ENCODE measurements at regions not wholly inside any gene's neighbourhood (a gene's known extent, or its start where the extent isn't known, plus 50 kb on each side); places are given as distances from the start of the nearest gene placed in this dataset.

GRCh38 chr3:130609166-130609979 lies 92.4 kb downstream of the COL6A6 start:
- peaks cover 0 to 20% (median 0%) of the 10 kb centered on the region in 5 donors for H3K4me1 ChIP-seq (ENCODE audit: control insufficient read depth in 5 of 5, insufficient read depth in 5 of 5, low read length in 5 of 5)
- ATAC-seq (ENCODE audit: insufficient read depth, low FRiP score) (no peak), DNase-seq (peak; percentile 67 to 89 (median 88))
- no peak overlapping the region for H3K9ac ChIP-seq (ENCODE audit: insufficient read depth in 1 of 2, low read length in 2 of 2)
- no peak overlapping the region for H3K27ac ChIP-seq (ENCODE audit: low read depth in 1 of 2, low read length in 1 of 2)
- peaks cover 0 to 13% (median 3%) of the 10 kb centered on the region in 4 donors for H3K36me3 ChIP-seq (ENCODE audit: control insufficient read depth in 4 of 4, insufficient read depth in 4 of 4, low read length in 4 of 4)
- H3K27me3 ChIP-seq (ENCODE audit: control insufficient read depth in 3 of 3, insufficient read depth in 3 of 3, low read length in 2 of 3) = no peaks in the 10 kb centered on the region
- no peak overlapping the region for H3K4me3 ChIP-seq
- TF ChIP-seq CTCF (IDR thresholded peaks at IDR 0.05; ENCODE audit: control extremely low read depth, extremely low read depth) = no peak
- WGBS, 2 donors = 36 to 64% methylated on average over 3 of the region's 3 CpGs
- H3K9me3 ChIP-seq (ENCODE audit: control insufficient read depth in 4 of 4, insufficient read depth in 3 of 4, low read length in 3 of 4) = peaks cover 0 to 7% (median 2%) of the 10 kb centered on the region in 4 donors

GRCh38 chr3:130619196-130619595 lies 102.2 kb downstream of the COL6A6 start:
- TF ChIP-seq CTCF (IDR thresholded peaks at IDR 0.05; ENCODE audit: control extremely low read depth, extremely low read depth) = no peak
- Histone ChIP-seq H3K4me3 (no peak overlapping the region), H3K27me3 (ENCODE audit: control insufficient read depth in 3 of 3, insufficient read depth in 3 of 3, low read length in 2 of 3) (no peaks in the 10 kb centered on the region), H3K27ac (ENCODE audit: low read depth in 1 of 2, low read length in 1 of 2) (no peak overlapping the region), H3K4me1 (ENCODE audit: control insufficient read depth in 5 of 5, insufficient read depth in 5 of 5, low read length in 5 of 5) (no peaks in the 10 kb centered on the region), H3K9me3 (ENCODE audit: control insufficient read depth in 4 of 4, insufficient read depth in 3 of 4, low read length in 3 of 4) (no peaks in the 10 kb centered on the region), H3K36me3 (ENCODE audit: control insufficient read depth in 4 of 4, insufficient read depth in 4 of 4, low read length in 4 of 4) (peaks cover 0 to 4% (median 0%) of the 10 kb centered on the region in 4 donors), H3K9ac (ENCODE audit: insufficient read depth in 1 of 2, low read length in 2 of 2) (no peak overlapping the region)
- DNase-seq (no peak), ATAC-seq (ENCODE audit: insufficient read depth, low FRiP score) (no peak)
- WGBS, 2 donors = 88 to 90% methylated on average over 4 of the region's 4 CpGs

GRCh38 chr3:130621824-130622223 lies 104.8 kb downstream of the COL6A6 start:
- Histone ChIP-seq H3K4me3 (no peak overlapping the region), H3K36me3 (ENCODE audit: control insufficient read depth in 4 of 4, insufficient read depth in 4 of 4, low read length in 4 of 4) (peaks cover 0 to 8% (median 0%) of the 10 kb centered on the region in 4 donors), H3K9me3 (ENCODE audit: control insufficient read depth in 4 of 4, insufficient read depth in 3 of 4, low read length in 3 of 4) (peaks cover 0 to 1% (median 0%) of the 10 kb centered on the region in 4 donors), H3K9ac (ENCODE audit: insufficient read depth in 1 of 2, low read length in 2 of 2) (no peak overlapping the region), H3K27ac (ENCODE audit: low read depth in 1 of 2, low read length in 1 of 2) (no peak overlapping the region), H3K4me1 (ENCODE audit: control insufficient read depth in 5 of 5, insufficient read depth in 5 of 5, low read length in 5 of 5) (no peaks in the 10 kb centered on the region), H3K27me3 (ENCODE audit: control insufficient read depth in 3 of 3, insufficient read depth in 3 of 3, low read length in 2 of 3) (no peaks in the 10 kb centered on the region)
- WGBS, 2 donors = 72 to 78% methylated on average over 3 of the region's 3 CpGs
- ATAC-seq (ENCODE audit: insufficient read depth, low FRiP score) (no peak), DNase-seq (no peak)
- no peak for TF ChIP-seq CTCF (IDR thresholded peaks at IDR 0.05; ENCODE audit: control extremely low read depth, extremely low read depth)
